Neural cell (in vitro differentiated cells): ENCODE measurements at regions not wholly inside any gene's neighbourhood (a gene's known extent, or its start where the extent isn't known, plus 50 kb on each side); places are given as distances from the start of the nearest gene placed in this dataset.

ENCODE experiments used
- H2AFZ ChIP-seq: fragments of 200-600, 300-800 bp; sonication (generic), shearing (Covaris generic); 2 replicates; pipeline ENCODE4 v1.6.0; 2014; ENCODE audit warnings: low read depth, mild to moderate bottlenecking, antibody characterized with exemption, low read length, moderate library complexity
- H3F3A ChIP-seq: fragments of 200-600 bp; shearing (Covaris generic); 2 replicates; pipeline ENCODE4 v1.6.1; 2016; ENCODE audit warnings: mild to moderate bottlenecking, moderate library complexity, mixed read lengths, antibody characterized with exemption, low read length; ENCODE audit not compliant: insufficient read depth, poor library complexity, severe bottlenecking
- H3K27ac ChIP-seq: fragments of 200-600, 300-800 bp; sonication (generic), shearing (Covaris generic); 2 replicates; pipeline ENCODE4 v1.5.1; 2014; ENCODE audit warnings: mild to moderate bottlenecking, low read length, moderate library complexity
- H3K27me3 ChIP-seq: fragments of 300-800, 200-600 bp; sonication (generic), shearing (Covaris generic); 2 replicates; pipeline ENCODE4 v1.6.0; 2014; ENCODE audit warnings: mild to moderate bottlenecking, low read depth, low read length, moderate library complexity; ENCODE audit not compliant: insufficient read depth
- H3K36me3 ChIP-seq: fragments of 300-800, 200-600 bp; sonication (generic), shearing (Covaris generic); 2 replicates; pipeline ENCODE4 v1.5.1; 2014; ENCODE audit warnings: mild to moderate bottlenecking, antibody characterized with exemption, low read length, moderate library complexity; ENCODE audit not compliant: insufficient read depth
- H3K4me2 ChIP-seq: fragments of 300-800, 200-600 bp; sonication (generic), shearing (Covaris generic); 2 replicates; pipeline ENCODE4 v1.6.0; 2014; ENCODE audit warnings: mild to moderate bottlenecking, low read length
- H3K4me3 ChIP-seq: fragments of 300-800, 200-600 bp; sonication (generic), shearing (Covaris generic); 2 replicates; pipeline ENCODE4 v1.5.1; 2014; ENCODE audit warnings: mild to moderate bottlenecking, low read length, moderate library complexity
- H3K79me2 ChIP-seq: fragments of 200-600 bp; shearing (Covaris generic); replicated peaks from 2 replicates; pipeline ENCODE4 v1.6.0; 2014; ENCODE audit warnings: mild to moderate bottlenecking, low read length, moderate library complexity; ENCODE audit not compliant: insufficient read depth
- H3K9ac ChIP-seq: fragments of 300-800, 200-600 bp; sonication (generic), shearing (Covaris generic); 2 replicates; pipeline ENCODE4 v1.6.1; 2016; ENCODE audit warnings: mild to moderate bottlenecking, low read length, mixed read lengths
- H3K9me2 ChIP-seq: fragments of 200-600 bp; shearing (Covaris generic); 2 replicates; pipeline ENCODE4 v1.6.1; 2016; ENCODE audit warnings: mild to moderate bottlenecking, low read length, mixed read lengths; ENCODE audit not compliant: insufficient read depth
- H3K9me3 ChIP-seq: fragments of 200-600, 300-800 bp; sonication (generic), shearing (Covaris generic); 2 replicates; pipeline ENCODE4 v1.6.1; 2016; ENCODE audit warnings: mild to moderate bottlenecking, mixed run types, low read length, moderate library complexity, mixed read lengths
- H4K20me1 ChIP-seq: fragments of 200-600 bp; shearing (Covaris generic); 2 replicates; pipeline ENCODE4 v1.6.1; 2016; ENCODE audit warnings: mild to moderate bottlenecking, mixed run types; ENCODE audit not compliant: insufficient read depth
- CTCF ChIP-seq: fragments of 450-650 bp; IDR thresholded peaks from 2 replicates; pipeline ENCODE4 v1.5.1; 2014; ENCODE audit warnings: antibody characterized with exemption, mild to moderate bottlenecking, moderate library complexity; ENCODE audit not compliant: poor library complexity, severe bottlenecking
- EP300 ChIP-seq: fragments of 450-650 bp; conservative IDR thresholded peaks from 2 replicates; pipeline ENCODE4 v1.6.1; 2014; ENCODE audit warnings: antibody characterized with exemption, mild to moderate bottlenecking, moderate library complexity; ENCODE audit not compliant: poor library complexity, severe bottlenecking
- EZH2 ChIP-seq: fragments of 200-600, 300-800 bp; shearing (Covaris generic), sonication (generic); IDR thresholded peaks from 2 replicates; pipeline ENCODE4 v1.6.1; 2014; ENCODE audit warnings: antibody characterized with exemption, low read length, borderline replicate concordance, mild to moderate bottlenecking; ENCODE audit not compliant: insufficient read depth, poor library complexity, severe bottlenecking
- MXI1 ChIP-seq: fragments of 450-650 bp; conservative IDR thresholded peaks from 2 replicates; pipeline ENCODE4 v1.6.1; 2014; ENCODE audit warnings: antibody characterized with exemption, mild to moderate bottlenecking; ENCODE audit not compliant: poor library complexity, severe bottlenecking
- POLR2AphosphoS5 ChIP-seq: IDR thresholded peaks from 2 replicates; pipeline ENCODE4 v1.6.1; 2012
- RAD21 ChIP-seq: fragments of 450-650 bp; conservative IDR thresholded peaks from 2 replicates; pipeline ENCODE4 v1.6.1; 2014; ENCODE audit warnings: antibody characterized with exemption, mild to moderate bottlenecking, moderate library complexity
- REST ChIP-seq: IDR thresholded peaks from 2 replicates; pipeline ENCODE4 v1.6.1; 2012; ENCODE audit warnings: borderline replicate concordance
- SMC3 ChIP-seq: fragments of 450-650 bp; conservative IDR thresholded peaks from 2 replicates; pipeline ENCODE4 v1.6.1; 2014; ENCODE audit warnings: antibody characterized with exemption, mild to moderate bottlenecking, moderate library complexity; ENCODE audit not compliant: poor library complexity
- TAF1 ChIP-seq: IDR thresholded peaks from 2 replicates; pipeline ENCODE4 v1.6.1; 2012; ENCODE audit warnings: low read depth

- H3K27me3 ChIP-seq, result no peaks in the 10 kb centered on the region
- no peaks in the 10 kb centered on the region for H3K9me2 ChIP-seq
- no peak overlapping the region for H2AFZ ChIP-seq
- TF ChIP-seq TAF1 (no peak), REST (no peak), RAD21 (no peak), MXI1 (no peak), SMC3 (no peak), EP300 (no peak), CTCF (no peak), EZH2 (no peak), POLR2AphosphoS5 (no peak)
- no peak overlapping the region for H3K9ac ChIP-seq
- no peaks in the 10 kb centered on the region for H3K79me2 ChIP-seq
- H4K20me1 ChIP-seq, result no peaks in the 10 kb centered on the region
- H3F3A ChIP-seq, result no peaks in the 10 kb centered on the region
- H3K27ac ChIP-seq, result no peak overlapping the region
- no peaks in the 10 kb centered on the region for H3K9me3 ChIP-seq
- no peak overlapping the region for H3K4me3 ChIP-seq
- H3K4me2 ChIP-seq, result no peak overlapping the region
- no peaks in the 10 kb centered on the region for H3K36me3 ChIP-seq
These were observed 168.7 kb upstream of the RSPO3 start for GRCh38 chr6:126949786-126950185.

GRCh38 chr6:126955621-126956020, 162.8 kb upstream of the RSPO3 start:
- TF ChIP-seq REST, result no peak
- TF ChIP-seq EZH2, result no peak
- TF ChIP-seq MXI1, result no peak
- TF ChIP-seq TAF1, result no peak
- H3K27ac ChIP-seq, result no peak overlapping the region
- H3K27me3 ChIP-seq, result no peaks in the 10 kb centered on the region
- no peak overlapping the region for H2AFZ ChIP-seq
- no peaks in the 10 kb centered on the region for H3K9me3 ChIP-seq
- no peaks in the 10 kb centered on the region for H3K36me3 ChIP-seq
- H3K4me2 ChIP-seq, result no peak overlapping the region
- no peaks in the 10 kb centered on the region for H3K79me2 ChIP-seq
- no peak overlapping the region for H3K9ac ChIP-seq
- H4K20me1 ChIP-seq, result no peaks in the 10 kb centered on the region
- H3F3A ChIP-seq, result no peaks in the 10 kb centered on the region
- no peak overlapping the region for H3K4me3 ChIP-seq
- H3K9me2 ChIP-seq, result no peaks in the 10 kb centered on the region
